ENCODE measurements at regions not wholly inside any gene's neighbourhood (a gene's known extent, or its start where the extent isn't known, plus 50 kb on each side); places are given as distances from the start of the nearest gene placed in this dataset.

- no peak for DNase-seq
- H3K4me3 Mint-ChIP-seq = no peak overlapping the region
- H3K27me3 Mint-ChIP-seq = no peaks in the 10 kb centered on the region
- no peak overlapping the region for H3K27ac Mint-ChIP-seq
- ATAC-seq = no peak
- H3K4me1 Mint-ChIP-seq = no peaks in the 10 kb centered on the region
- CTCF ChIA-PET = no interaction called here
- H3K9me3 Mint-ChIP-seq (ENCODE audit: low read depth) = no peaks in the 10 kb centered on the region
- no peaks in the 10 kb centered on the region for H3K36me3 Mint-ChIP-seq
Observed at GRCh38 chr9:79240774-79241173, 331.0 kb upstream of the TLE4 start.

GRCh38 chr9:79242489-79242888 lies 329.3 kb upstream of the TLE4 start:
- Mint-ChIP-seq H3K4me3 (no peak overlapping the region), H3K27ac (no peak overlapping the region), H3K27me3 (no peaks in the 10 kb centered on the region), H3K4me1 (no peaks in the 10 kb centered on the region), H3K36me3 (no peaks in the 10 kb centered on the region), H3K9me3 (ENCODE audit: low read depth) (no peaks in the 10 kb centered on the region)
- ATAC-seq (no peak), DNase-seq (no peak)
- CTCF ChIA-PET = no interaction called here

- CTCF ChIA-PET = no interaction called here
Observed at GRCh38 chr9:79246170-79246569, 325.6 kb upstream of the TLE4 start.

GRCh38 chr9:79247021-79247420 lies 324.7 kb upstream of the TLE4 start:
- Mint-ChIP-seq H3K36me3 (no peaks in the 10 kb centered on the region), H3K4me3 (no peak overlapping the region), H3K27me3 (no peaks in the 10 kb centered on the region), H3K4me1 (no peaks in the 10 kb centered on the region), H3K9me3 (ENCODE audit: low read depth) (no peaks in the 10 kb centered on the region), H3K27ac (no peak overlapping the region)
- ATAC-seq = no peak
- DNase-seq = no peak
- CTCF ChIA-PET = no interaction called here

More at GRCh38 chr9:79246170-79246569, 325.6 kb upstream of the TLE4 start:
- H3K36me3 Mint-ChIP-seq = no peaks in the 10 kb centered on the region
- H3K27ac Mint-ChIP-seq = no peak overlapping the region
- H3K9me3 Mint-ChIP-seq (ENCODE audit: low read depth) = no peaks in the 10 kb centered on the region
- no peaks in the 10 kb centered on the region for H3K4me1 Mint-ChIP-seq
- no peak for ATAC-seq
- DNase-seq = no peak
- H3K4me3 Mint-ChIP-seq = no peak overlapping the region
- no peaks in the 10 kb centered on the region for H3K27me3 Mint-ChIP-seq

- DNase-seq = no peak
- no peak for ATAC-seq
- Mint-ChIP-seq H3K27ac (no peak overlapping the region), H3K4me3 (no peak overlapping the region), H3K9me3 (ENCODE audit: low read depth) (no peaks in the 10 kb centered on the region), H3K27me3 (no peaks in the 10 kb centered on the region), H3K36me3 (no peaks in the 10 kb centered on the region), H3K4me1 (no peaks in the 10 kb centered on the region)
- CTCF ChIA-PET = no interaction called here
Observed at GRCh38 chr9:79250806-79251205, 321.0 kb upstream of the TLE4 start.

- CTCF ChIA-PET = no interaction called here
- H3K4me1 Mint-ChIP-seq = no peaks in the 10 kb centered on the region
- H3K27ac Mint-ChIP-seq = no peak overlapping the region
- H3K9me3 Mint-ChIP-seq (ENCODE audit: low read depth) = no peaks in the 10 kb centered on the region
- DNase-seq (no peak), ATAC-seq (no peak)
- no peaks in the 10 kb centered on the region for H3K36me3 Mint-ChIP-seq
- H3K27me3 Mint-ChIP-seq = peaks cover 2% of the 10 kb centered on the region
- no peak overlapping the region for H3K4me3 Mint-ChIP-seq
Observed at GRCh38 chr9:79254900-79255650, 316.7 kb upstream of the TLE4 start.

GRCh38 chr9:79255651-79256260 lies 316.0 kb upstream of the TLE4 start:
- H3K27me3 Mint-ChIP-seq = peaks cover 3% of the 10 kb centered on the region
- DNase-seq (no peak), ATAC-seq (no peak)
- H3K4me3 Mint-ChIP-seq = no peak overlapping the region
- no peak overlapping the region for H3K27ac Mint-ChIP-seq
- CTCF ChIA-PET = no interaction called here
- no peaks in the 10 kb centered on the region for H3K4me1 Mint-ChIP-seq
- no peaks in the 10 kb centered on the region for H3K9me3 Mint-ChIP-seq (ENCODE audit: low read depth)
- no peaks in the 10 kb centered on the region for H3K36me3 Mint-ChIP-seq

GRCh38 chr9:79256691-79257213 lies 315.0 kb upstream of the TLE4 start:
- CTCF ChIA-PET = no interaction called here
- H3K9me3 Mint-ChIP-seq (ENCODE audit: low read depth) = no peaks in the 10 kb centered on the region
- peaks cover 3% of the 10 kb centered on the region for H3K27me3 Mint-ChIP-seq
- no peak for ATAC-seq
- no peak overlapping the region for H3K27ac Mint-ChIP-seq
- no peaks in the 10 kb centered on the region for H3K4me1 Mint-ChIP-seq
- H3K4me3 Mint-ChIP-seq = no peak overlapping the region
- H3K36me3 Mint-ChIP-seq = no peaks in the 10 kb centered on the region
- no peak for DNase-seq

- no peaks in the 10 kb centered on the region for H3K36me3 Mint-ChIP-seq
- no peaks in the 10 kb centered on the region for H3K4me1 Mint-ChIP-seq
- no peak for DNase-seq
- H3K4me3 Mint-ChIP-seq = no peak overlapping the region
- H3K9me3 Mint-ChIP-seq (ENCODE audit: low read depth) = no peaks in the 10 kb centered on the region
- H3K27ac Mint-ChIP-seq = no peak overlapping the region
- peaks cover 3% of the 10 kb centered on the region for H3K27me3 Mint-ChIP-seq
- CTCF ChIA-PET = no interaction called here
- ATAC-seq = no peak
Observed at GRCh38 chr9:79257228-79257781, 314.5 kb upstream of the TLE4 start.

GRCh38 chr9:79257790-79258351 lies 313.9 kb upstream of the TLE4 start:
- no peak for ATAC-seq
- CTCF ChIA-PET = no interaction called here
- no peak overlapping the region for H3K27ac Mint-ChIP-seq
- no peaks in the 10 kb centered on the region for H3K4me1 Mint-ChIP-seq
- no peaks in the 10 kb centered on the region for H3K9me3 Mint-ChIP-seq (ENCODE audit: low read depth)
- H3K36me3 Mint-ChIP-seq = no peaks in the 10 kb centered on the region
- H3K27me3 Mint-ChIP-seq = peaks cover 3% of the 10 kb centered on the region
- no peak for DNase-seq
- H3K4me3 Mint-ChIP-seq = no peak overlapping the region

GRCh38 chr9:79259858-79260257 lies 311.9 kb upstream of the TLE4 start:
- H3K36me3 Mint-ChIP-seq = no peaks in the 10 kb centered on the region
- DNase-seq (no peak), ATAC-seq (no peak)
- no peaks in the 10 kb centered on the region for H3K4me1 Mint-ChIP-seq
- peaks cover 3% of the 10 kb centered on the region for H3K27me3 Mint-ChIP-seq
- H3K9me3 Mint-ChIP-seq (ENCODE audit: low read depth) = no peaks in the 10 kb centered on the region
- CTCF ChIA-PET = no interaction called here
- H3K4me3 Mint-ChIP-seq = no peak overlapping the region
- no peak overlapping the region for H3K27ac Mint-ChIP-seq

GRCh38 chr9:79263628-79264027 lies 308.1 kb upstream of the TLE4 start:
- H3K27me3 Mint-ChIP-seq = peaks cover 3% of the 10 kb centered on the region
- no peak overlapping the region for H3K27ac Mint-ChIP-seq
- H3K4me3 Mint-ChIP-seq = no peak overlapping the region
- CTCF ChIA-PET = no interaction called here
- H3K9me3 Mint-ChIP-seq (ENCODE audit: low read depth) = no peaks in the 10 kb centered on the region
- no peaks in the 10 kb centered on the region for H3K36me3 Mint-ChIP-seq
- no peak for DNase-seq
- ATAC-seq = no peak
- no peaks in the 10 kb centered on the region for H3K4me1 Mint-ChIP-seq

GRCh38 chr9:79264041-79264440 lies 307.7 kb upstream of the TLE4 start:
- CTCF ChIA-PET = no interaction called here
- Mint-ChIP-seq H3K27ac (no peak overlapping the region), H3K4me1 (no peaks in the 10 kb centered on the region), H3K27me3 (peaks cover 3% of the 10 kb centered on the region), H3K4me3 (no peak overlapping the region), H3K36me3 (no peaks in the 10 kb centered on the region), H3K9me3 (ENCODE audit: low read depth) (no peaks in the 10 kb centered on the region)
- ATAC-seq (no peak), DNase-seq (no peak)

All from activated CD8-positive, alpha-beta memory T cell treated with anti-CD3 and anti-CD28 coated beads, Interleukin-2, amount 10 ng/mL, durations not matched to agents 7 days and 5 days (primary cell).